ENCODE measurements at regions not wholly inside any gene's neighbourhood (a gene's known extent, or its start where the extent isn't known, plus 50 kb on each side); places are given as distances from the start of the nearest gene placed in this dataset.

GRCh38 chr7:112970771-112971170 is 115.9 kb downstream of the GPR85 start:
- no peak for TF ChIP-seq CTCF (IDR thresholded peaks at IDR 0.05)
- no peak for TF ChIP-seq POLR2A (IDR thresholded peaks at IDR 0.05)

Measured in uterus (tissue), 2 donors.